NB4 (cell line): ENCODE measurements at regions not wholly inside any gene's neighbourhood (a gene's known extent, or its start where the extent isn't known, plus 50 kb on each side); places are given as distances from the start of the nearest gene placed in this dataset.
A peak's percentile ranks its signal among the peaks of the same experiment; 100 is the strongest.

Experiments used
- DNase-seq: peaks from one replicate; pipeline ENCODE4 v3.0.0; 2010; ENCODE audit warnings: low read depth
- H3K4me3 ChIP-seq: one replicate; pipeline ENCODE4 v1.5.1; 2011; ENCODE audit warnings: mild to moderate bottlenecking, low read depth, low read length, moderate library complexity
- MYC ChIP-seq: IDR thresholded peaks from 2 replicates; pipeline ENCODE4 v1.6.1; 2011; ENCODE audit warnings: low read depth, low read length
- POLR2A ChIP-seq: IDR thresholded peaks from 2 replicates; pipeline ENCODE4 v1.6.1; 2011; ENCODE audit warnings: mild to moderate bottlenecking; ENCODE audit not compliant: insufficient read length; ENCODE audit errors: extremely low read depth
- TF ChIP-seq, protein P1 (sequence below): IDR thresholded peaks from 2 replicates; pipeline ENCODE4 v1.6.1; 2011; ENCODE audit warnings: low read depth, low read length
- TF ChIP-seq, protein P2 (sequence below): IDR thresholded peaks from one replicate; pipeline ENCODE4 v1.5.1; 2012; ENCODE audit warnings: low read depth, low read length

DNA sequence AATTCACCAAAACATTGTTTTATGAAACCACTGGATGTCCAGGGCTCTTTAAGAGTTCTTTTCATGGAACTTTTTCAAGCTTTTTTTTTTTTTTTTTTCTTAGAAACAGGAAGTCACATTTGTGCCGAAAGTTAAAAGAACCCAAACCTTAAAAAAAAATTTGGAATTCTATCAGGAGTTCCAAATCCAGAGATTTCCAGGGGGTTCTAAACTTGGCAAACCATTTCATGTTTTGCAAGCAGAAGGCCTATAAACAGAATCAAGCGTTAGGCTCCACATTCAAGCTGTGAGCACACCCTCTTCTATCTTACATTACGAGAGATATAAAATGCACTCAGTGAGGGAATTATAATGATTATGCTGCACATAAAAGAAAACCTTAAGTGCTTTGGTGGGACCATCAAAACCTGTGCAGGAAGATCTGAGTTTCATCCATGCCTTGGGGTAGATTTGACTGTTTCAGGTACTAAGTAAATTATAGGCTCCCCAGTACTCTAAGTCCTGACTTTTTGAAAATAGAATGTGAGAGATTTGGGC is 154.8 kb upstream of the FAR2 start:
- TF ChIP-seq, protein P1, sequence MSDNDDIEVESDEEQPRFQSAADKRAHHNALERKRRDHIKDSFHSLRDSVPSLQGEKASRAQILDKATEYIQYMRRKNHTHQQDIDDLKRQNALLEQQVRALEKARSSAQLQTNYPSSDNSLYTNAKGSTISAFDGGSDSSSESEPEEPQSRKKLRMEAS = no peak
- no peak for TF ChIP-seq MYC
- TF ChIP-seq, protein P2, sequence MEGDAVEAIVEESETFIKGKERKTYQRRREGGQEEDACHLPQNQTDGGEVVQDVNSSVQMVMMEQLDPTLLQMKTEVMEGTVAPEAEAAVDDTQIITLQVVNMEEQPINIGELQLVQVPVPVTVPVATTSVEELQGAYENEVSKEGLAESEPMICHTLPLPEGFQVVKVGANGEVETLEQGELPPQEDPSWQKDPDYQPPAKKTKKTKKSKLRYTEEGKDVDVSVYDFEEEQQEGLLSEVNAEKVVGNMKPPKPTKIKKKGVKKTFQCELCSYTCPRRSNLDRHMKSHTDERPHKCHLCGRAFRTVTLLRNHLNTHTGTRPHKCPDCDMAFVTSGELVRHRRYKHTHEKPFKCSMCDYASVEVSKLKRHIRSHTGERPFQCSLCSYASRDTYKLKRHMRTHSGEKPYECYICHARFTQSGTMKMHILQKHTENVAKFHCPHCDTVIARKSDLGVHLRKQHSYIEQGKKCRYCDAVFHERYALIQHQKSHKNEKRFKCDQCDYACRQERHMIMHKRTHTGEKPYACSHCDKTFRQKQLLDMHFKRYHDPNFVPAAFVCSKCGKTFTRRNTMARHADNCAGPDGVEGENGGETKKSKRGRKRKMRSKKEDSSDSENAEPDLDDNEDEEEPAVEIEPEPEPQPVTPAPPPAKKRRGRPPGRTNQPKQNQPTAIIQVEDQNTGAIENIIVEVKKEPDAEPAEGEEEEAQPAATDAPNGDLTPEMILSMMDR = no peak
- TF ChIP-seq POLR2A = no peak
- no peak for DNase-seq
- H3K4me3 ChIP-seq = no peak overlapping the region

DNA sequence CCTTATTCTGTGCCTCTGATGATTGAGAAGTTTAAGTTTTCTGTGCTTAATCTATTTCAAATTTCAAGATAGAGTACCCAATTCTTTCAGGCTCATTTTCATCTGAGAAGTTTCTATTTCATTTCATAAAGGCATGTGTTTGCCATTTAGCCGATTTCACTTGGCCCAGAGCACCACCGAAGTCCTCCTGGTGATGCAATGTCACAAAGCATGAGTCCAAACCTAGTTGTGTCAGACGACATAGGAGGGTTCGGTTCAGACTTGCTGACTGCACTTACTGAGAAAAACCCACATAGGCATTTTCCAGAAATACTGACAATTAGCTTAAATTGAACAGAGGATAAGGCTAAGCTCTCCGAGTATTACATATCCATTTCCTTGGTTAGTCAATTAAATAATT is 152.4 kb upstream of the FAR2 start:
- H3K4me3 ChIP-seq = no peak overlapping the region
- DNase-seq = no peak
- TF ChIP-seq, protein P1 = no peak
- no peak for TF ChIP-seq MYC
- TF ChIP-seq, protein P2 = no peak
- TF ChIP-seq POLR2A = no peak

DNA sequence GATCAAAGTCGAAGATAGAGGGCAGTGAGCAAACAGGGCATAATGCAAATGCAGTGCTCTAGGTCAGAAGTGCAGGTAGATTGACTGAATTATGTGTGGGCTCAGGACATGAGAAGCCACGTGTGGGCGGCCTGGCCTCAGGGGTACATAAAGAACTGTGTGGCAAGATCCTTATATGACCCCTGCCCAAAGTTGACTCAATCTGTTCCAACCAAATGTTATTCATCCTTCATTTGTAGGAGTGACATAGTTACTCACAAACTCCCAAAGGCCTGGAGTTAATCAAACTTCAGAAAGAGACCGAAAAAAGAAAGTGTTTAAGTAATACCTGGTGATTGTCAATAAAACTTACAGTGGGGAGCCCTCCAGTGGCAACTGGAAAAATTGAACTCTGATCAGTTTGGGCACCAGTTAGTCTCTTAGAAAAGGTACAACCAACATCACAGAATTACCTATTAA is 150.4 kb upstream of the FAR2 start:
- peak; percentile 56 for DNase-seq
- TF ChIP-seq, protein P2 = peak; percentile 59
- TF ChIP-seq, protein P1 = no peak

DNA sequence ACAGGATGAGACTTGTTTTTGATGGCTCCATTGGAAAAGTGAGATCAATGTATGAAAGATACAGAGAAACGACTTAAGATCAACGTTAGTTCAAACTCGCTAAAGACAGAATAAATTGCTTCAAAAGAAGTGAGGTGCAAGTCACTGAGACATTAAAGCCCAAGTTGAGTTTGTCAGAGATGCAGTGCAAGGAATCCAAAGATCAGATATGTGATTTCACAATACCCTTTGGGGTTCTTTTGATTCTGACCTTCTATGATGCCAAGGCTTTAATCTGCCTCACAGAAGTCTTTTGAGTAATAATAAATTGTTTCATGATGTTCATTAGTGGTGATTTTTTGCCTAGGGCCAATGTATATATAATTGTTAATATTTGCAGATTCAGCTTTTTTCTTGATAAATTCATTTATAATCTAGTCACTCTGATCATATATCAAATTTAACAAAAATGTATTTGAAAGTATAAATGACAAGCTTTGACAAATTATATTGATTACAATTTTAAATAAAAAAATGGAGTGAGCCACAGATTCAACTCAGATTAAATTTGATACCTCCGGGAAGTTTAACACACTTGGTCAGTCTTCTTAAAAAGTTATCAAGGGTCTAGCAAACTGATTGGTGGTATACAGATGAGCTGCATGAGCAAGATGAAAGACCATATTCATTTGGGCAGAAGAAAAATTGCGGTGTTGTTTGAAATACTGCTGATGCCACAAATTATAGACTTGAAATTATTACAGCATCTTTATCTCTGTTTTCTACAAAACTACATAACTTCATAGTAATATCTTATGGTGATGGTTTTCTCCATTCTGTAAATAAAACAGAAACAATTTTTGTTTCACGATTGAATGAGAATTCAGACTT is 144.8 kb upstream of the FAR2 start:
- TF ChIP-seq, protein P2 = no peak
- TF ChIP-seq POLR2A = no peak
- TF ChIP-seq MYC = no peak
- TF ChIP-seq, protein P1 = no peak
- no peak for DNase-seq
- H3K4me3 ChIP-seq = no peak overlapping the region

More for the DNA sequence above, 150.4 kb upstream of the FAR2 start:
- H3K4me3 ChIP-seq = no peak overlapping the region

DNA sequence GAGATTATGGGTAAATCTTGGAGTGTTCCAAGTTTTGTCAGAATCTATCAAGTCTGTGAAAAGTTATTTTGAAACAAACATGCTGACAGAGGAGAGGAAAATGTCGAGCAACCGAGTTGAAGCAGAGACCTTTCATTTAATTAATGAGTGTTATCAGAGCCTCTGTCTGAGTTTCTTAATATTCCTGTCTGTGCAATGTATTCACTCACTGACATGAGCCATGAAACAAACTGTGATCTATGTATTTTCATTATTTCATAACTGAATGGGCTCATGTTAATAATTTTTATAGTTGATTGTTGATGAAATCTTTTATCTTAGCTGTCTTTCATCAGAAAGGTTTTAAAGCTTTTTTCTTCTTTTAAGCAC is 144.2 kb upstream of the FAR2 start:
- no peak for DNase-seq
- TF ChIP-seq, protein P1 = no peak
- H3K4me3 ChIP-seq = no peak overlapping the region

DNA sequence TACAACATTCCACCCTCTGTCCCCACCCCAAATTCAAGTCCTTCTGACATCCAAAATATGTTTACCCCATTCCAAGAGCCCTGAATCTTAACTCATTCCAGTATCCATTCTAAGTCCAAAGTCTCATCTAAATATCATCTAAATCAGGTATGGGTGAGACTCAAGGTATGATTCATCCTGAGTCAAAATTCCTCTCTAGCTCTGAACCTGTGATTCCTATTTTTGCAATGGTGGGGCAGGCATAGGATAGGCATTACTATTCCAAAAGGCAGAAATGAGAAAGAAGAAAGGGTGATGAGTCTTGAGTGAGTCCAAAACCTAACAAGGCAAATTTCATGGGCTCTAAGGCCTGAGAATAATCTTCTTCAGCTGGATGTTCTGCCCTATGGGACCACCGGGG is 140.3 kb upstream of the FAR2 start:
- DNase-seq = no peak
- H3K4me3 ChIP-seq = no peak overlapping the region
- TF ChIP-seq POLR2A = no peak
- TF ChIP-seq, protein P1 = no peak
- TF ChIP-seq, protein P2 = no peak
- no peak for TF ChIP-seq MYC
